ENCODE measurements at regions not wholly inside any gene's neighbourhood (a gene's known extent, or its start where the extent isn't known, plus 50 kb on each side); places are given as distances from the start of the nearest gene placed in this dataset.
A peak's percentile ranks its signal among the peaks of the same experiment; 100 is the strongest.

- Mint-ChIP-seq H3K36me3 (no peaks in the 10 kb centered on the region), H3K9me3 (peaks cover 0 to 9% (median 3%) of the 10 kb centered on the region in 7 donors), H3K27me3 (no peaks in the 10 kb centered on the region), H3K27ac (peak overlapping the region in 1 of 3 donors; percentile 16), H3K4me3 (no peak overlapping the region), H3K4me1 (no peaks in the 10 kb centered on the region)
- DNase-seq (no peak), ATAC-seq (ENCODE audit: low read depth in 2 of 2) (no peak)
- H3K9me3 ChIP-seq (ENCODE audit: control insufficient read depth in 2 of 2, low read length in 2 of 2) = no peaks in the 10 kb centered on the region
- no peaks in the 10 kb centered on the region for H3K4me1 ChIP-seq (ENCODE audit: control insufficient read depth, insufficient read depth, low read length, poor library complexity, severe bottlenecking)
- no peaks in the 10 kb centered on the region for H3K27me3 ChIP-seq (ENCODE audit: control insufficient read depth, insufficient read depth, low read length)
- H3K4me3 ChIP-seq (ENCODE audit: low read depth, low read length) = no peak overlapping the region
- no peak overlapping the region for H3K27ac ChIP-seq (ENCODE audit: insufficient read depth, low read length, poor library complexity, severe bottlenecking)
- H3K36me3 ChIP-seq (ENCODE audit: control insufficient read depth, insufficient read depth, low read length) = no peaks in the 10 kb centered on the region
Observed at GRCh38 chr11:30740091-30740490, 153.9 kb upstream of the MPPED2 start.

- no peak overlapping the region for H3K27ac Mint-ChIP-seq
- H3K4me3 ChIP-seq (ENCODE audit: low read depth, low read length) = no peak overlapping the region
- DNase-seq = no peak
- H3K27ac ChIP-seq (ENCODE audit: insufficient read depth, low read length, poor library complexity, severe bottlenecking) = no peak overlapping the region
- H3K36me3 Mint-ChIP-seq = no peaks in the 10 kb centered on the region
- H3K9me3 ChIP-seq (ENCODE audit: control insufficient read depth in 2 of 2, low read length in 2 of 2) = no peaks in the 10 kb centered on the region
- H3K9me3 Mint-ChIP-seq = peaks cover 0 to 6% (median 2%) of the 10 kb centered on the region in 7 donors
- H3K4me1 ChIP-seq (ENCODE audit: control insufficient read depth, insufficient read depth, low read length, poor library complexity, severe bottlenecking) = no peaks in the 10 kb centered on the region
- ATAC-seq (ENCODE audit: low read depth in 2 of 2) = no peak
- no peaks in the 10 kb centered on the region for H3K4me1 Mint-ChIP-seq
- no peak overlapping the region for H3K4me3 Mint-ChIP-seq
- no peaks in the 10 kb centered on the region for H3K27me3 Mint-ChIP-seq
- no peaks in the 10 kb centered on the region for H3K27me3 ChIP-seq (ENCODE audit: control insufficient read depth, insufficient read depth, low read length)
- H3K36me3 ChIP-seq (ENCODE audit: control insufficient read depth, insufficient read depth, low read length) = no peaks in the 10 kb centered on the region
Observed at GRCh38 chr11:30735946-30736345, 149.8 kb upstream of the MPPED2 start.

GRCh38 chr11:30733748-30734147 lies 147.6 kb upstream of the MPPED2 start:
- no peaks in the 10 kb centered on the region for H3K4me1 Mint-ChIP-seq
- no peak overlapping the region for H3K4me3 ChIP-seq (ENCODE audit: low read depth, low read length)
- no peaks in the 10 kb centered on the region for H3K27me3 ChIP-seq (ENCODE audit: control insufficient read depth, insufficient read depth, low read length)
- peaks cover 0 to 10% (median 2%) of the 10 kb centered on the region in 7 donors for H3K9me3 Mint-ChIP-seq
- H3K36me3 ChIP-seq (ENCODE audit: control insufficient read depth, insufficient read depth, low read length) = no peaks in the 10 kb centered on the region
- no peaks in the 10 kb centered on the region for H3K36me3 Mint-ChIP-seq
- H3K4me3 Mint-ChIP-seq = no peak overlapping the region
- no peaks in the 10 kb centered on the region for H3K4me1 ChIP-seq (ENCODE audit: control insufficient read depth, insufficient read depth, low read length, poor library complexity, severe bottlenecking)
- no peaks in the 10 kb centered on the region for H3K27me3 Mint-ChIP-seq
- H3K27ac Mint-ChIP-seq = no peak overlapping the region
- no peak overlapping the region for H3K27ac ChIP-seq (ENCODE audit: insufficient read depth, low read length, poor library complexity, severe bottlenecking)
- ATAC-seq (ENCODE audit: low read depth in 2 of 2) (no peak), DNase-seq (no peak)
- no peaks in the 10 kb centered on the region for H3K9me3 ChIP-seq (ENCODE audit: control insufficient read depth in 2 of 2, low read length in 2 of 2)

- Histone ChIP-seq H3K36me3 (ENCODE audit: control insufficient read depth, insufficient read depth, low read length) (no peaks in the 10 kb centered on the region), H3K4me1 (ENCODE audit: control insufficient read depth, insufficient read depth, low read length, poor library complexity, severe bottlenecking) (no peaks in the 10 kb centered on the region), H3K27me3 (ENCODE audit: control insufficient read depth, insufficient read depth, low read length) (no peaks in the 10 kb centered on the region), H3K27ac (ENCODE audit: insufficient read depth, low read length, poor library complexity, severe bottlenecking) (no peak overlapping the region), H3K4me3 (ENCODE audit: low read depth, low read length) (no peak overlapping the region), H3K9me3 (ENCODE audit: control insufficient read depth in 2 of 2, low read length in 2 of 2) (no peaks in the 10 kb centered on the region)
- H3K9me3 Mint-ChIP-seq = peaks cover 0 to 10% (median 0%) of the 10 kb centered on the region in 7 donors
- no peak overlapping the region for H3K4me3 Mint-ChIP-seq
- H3K27me3 Mint-ChIP-seq = no peaks in the 10 kb centered on the region
- DNase-seq = no peak
- no peaks in the 10 kb centered on the region for H3K4me1 Mint-ChIP-seq
- no peak overlapping the region for H3K27ac Mint-ChIP-seq
- H3K36me3 Mint-ChIP-seq = no peaks in the 10 kb centered on the region
- ATAC-seq (ENCODE audit: low read depth in 2 of 2) = no peak
Observed at GRCh38 chr11:30730011-30730410, 143.9 kb upstream of the MPPED2 start.

GRCh38 chr11:30729187-30729713 lies 143.1 kb upstream of the MPPED2 start:
- H3K9me3 Mint-ChIP-seq = peaks cover under 1 to 12% (median 2%) of the 10 kb centered on the region in 7 donors
- Histone ChIP-seq H3K4me3 (ENCODE audit: low read depth, low read length) (no peak overlapping the region), H3K27ac (ENCODE audit: insufficient read depth, low read length, poor library complexity, severe bottlenecking) (no peak overlapping the region), H3K4me1 (ENCODE audit: control insufficient read depth, insufficient read depth, low read length, poor library complexity, severe bottlenecking) (no peaks in the 10 kb centered on the region), H3K36me3 (ENCODE audit: control insufficient read depth, insufficient read depth, low read length) (no peaks in the 10 kb centered on the region), H3K9me3 (ENCODE audit: control insufficient read depth in 2 of 2, low read length in 2 of 2) (no peaks in the 10 kb centered on the region), H3K27me3 (ENCODE audit: control insufficient read depth, insufficient read depth, low read length) (no peaks in the 10 kb centered on the region)
- no peak overlapping the region for H3K4me3 Mint-ChIP-seq
- no peaks in the 10 kb centered on the region for H3K27me3 Mint-ChIP-seq
- no peak for ATAC-seq (ENCODE audit: low read depth in 2 of 2)
- no peaks in the 10 kb centered on the region for H3K4me1 Mint-ChIP-seq
- no peak overlapping the region for H3K27ac Mint-ChIP-seq
- no peaks in the 10 kb centered on the region for H3K36me3 Mint-ChIP-seq
- no peak for DNase-seq

GRCh38 chr11:30725645-30726195 lies 139.6 kb upstream of the MPPED2 start:
- no peaks in the 10 kb centered on the region for H3K36me3 Mint-ChIP-seq
- Histone ChIP-seq H3K4me3 (ENCODE audit: low read depth, low read length) (no peak overlapping the region), H3K36me3 (ENCODE audit: control insufficient read depth, insufficient read depth, low read length) (no peaks in the 10 kb centered on the region), H3K4me1 (ENCODE audit: control insufficient read depth, insufficient read depth, low read length, poor library complexity, severe bottlenecking) (no peaks in the 10 kb centered on the region), H3K27me3 (ENCODE audit: control insufficient read depth, insufficient read depth, low read length) (no peaks in the 10 kb centered on the region), H3K27ac (ENCODE audit: insufficient read depth, low read length, poor library complexity, severe bottlenecking) (no peak overlapping the region), H3K9me3 (ENCODE audit: control insufficient read depth in 2 of 2, low read length in 2 of 2) (no peaks in the 10 kb centered on the region)
- no peaks in the 10 kb centered on the region for H3K27me3 Mint-ChIP-seq
- DNase-seq (no peak), ATAC-seq (ENCODE audit: low read depth in 2 of 2) (no peak)
- peaks cover 3 to 10% (median 5%) of the 10 kb centered on the region in 7 donors for H3K9me3 Mint-ChIP-seq
- no peak overlapping the region for H3K27ac Mint-ChIP-seq
- no peak overlapping the region for H3K4me3 Mint-ChIP-seq
- no peaks in the 10 kb centered on the region for H3K4me1 Mint-ChIP-seq

DNA sequence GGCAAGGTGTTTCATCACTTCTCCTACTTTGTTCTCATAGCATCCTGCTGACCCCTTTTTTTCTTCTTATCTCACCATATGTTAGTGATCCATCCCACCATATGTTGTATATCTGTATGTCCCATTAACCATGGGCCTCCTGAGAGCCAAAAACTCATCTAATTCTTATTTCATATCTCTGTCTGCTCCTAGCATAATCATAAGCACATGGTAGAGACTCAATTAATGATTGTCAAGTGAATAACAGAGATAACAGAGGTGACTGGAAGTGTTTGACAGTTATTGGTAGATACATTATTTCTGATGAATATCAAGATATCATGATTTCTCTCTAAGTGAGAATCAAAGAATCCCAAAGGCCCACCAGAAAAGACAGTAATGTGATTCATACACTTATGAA lies 138.1 kb upstream of the MPPED2 start:
- Mint-ChIP-seq H3K4me1 (no peaks in the 10 kb centered on the region), H3K4me3 (no peak overlapping the region), H3K27me3 (no peaks in the 10 kb centered on the region), H3K27ac (no peak overlapping the region), H3K36me3 (no peaks in the 10 kb centered on the region), H3K9me3 (peaks cover 3 to 9% (median 4%) of the 10 kb centered on the region in 7 donors)
- Histone ChIP-seq H3K4me1 (ENCODE audit: control insufficient read depth, insufficient read depth, low read length, poor library complexity, severe bottlenecking) (no peaks in the 10 kb centered on the region), H3K27ac (ENCODE audit: insufficient read depth, low read length, poor library complexity, severe bottlenecking) (no peak overlapping the region), H3K36me3 (ENCODE audit: control insufficient read depth, insufficient read depth, low read length) (no peaks in the 10 kb centered on the region), H3K4me3 (ENCODE audit: low read depth, low read length) (no peak overlapping the region), H3K9me3 (ENCODE audit: control insufficient read depth in 2 of 2, low read length in 2 of 2) (no peaks in the 10 kb centered on the region), H3K27me3 (ENCODE audit: control insufficient read depth, insufficient read depth, low read length) (no peaks in the 10 kb centered on the region)
- DNase-seq (no peak), ATAC-seq (ENCODE audit: low read depth in 2 of 2) (no peak)

- Mint-ChIP-seq H3K36me3 (no peaks in the 10 kb centered on the region), H3K4me1 (no peaks in the 10 kb centered on the region), H3K27ac (no peak overlapping the region), H3K9me3 (peaks cover 0 to 16% (median 5%) of the 10 kb centered on the region in 7 donors), H3K4me3 (no peak overlapping the region), H3K27me3 (no peaks in the 10 kb centered on the region)
- no peak overlapping the region for H3K4me3 ChIP-seq (ENCODE audit: low read depth, low read length)
- H3K27ac ChIP-seq (ENCODE audit: insufficient read depth, low read length, poor library complexity, severe bottlenecking) = no peak overlapping the region
- no peaks in the 10 kb centered on the region for H3K9me3 ChIP-seq (ENCODE audit: control insufficient read depth in 2 of 2, low read length in 2 of 2)
- H3K4me1 ChIP-seq (ENCODE audit: control insufficient read depth, insufficient read depth, low read length, poor library complexity, severe bottlenecking) = no peaks in the 10 kb centered on the region
- H3K27me3 ChIP-seq (ENCODE audit: control insufficient read depth, insufficient read depth, low read length) = no peaks in the 10 kb centered on the region
- DNase-seq = no peak
- no peaks in the 10 kb centered on the region for H3K36me3 ChIP-seq (ENCODE audit: control insufficient read depth, insufficient read depth, low read length)
- no peak for ATAC-seq (ENCODE audit: low read depth in 2 of 2)
Observed at GRCh38 chr11:30719371-30719770, 133.2 kb upstream of the MPPED2 start.
